Esophagus squamous epithelium (tissue), 5 donors: ENCODE measurements at regions not wholly inside any gene's neighbourhood (a gene's known extent, or its start where the extent isn't known, plus 50 kb on each side); places are given as distances from the start of the nearest gene placed in this dataset.

ENCODE experiments used
- DNase-seq: peaks from one replicate; lab custom pipeline; 2025; lab: John Stamatoyannopoulos, UW
- H3K27ac ChIP-seq, 4 donors: fragments of 200-600 bp; sonication (generic); one replicate each; pipeline ENCODE4 v1.5.1; 2016 to 2019; ENCODE audit warnings: mild to moderate bottlenecking in 1 of 4
- H3K27me3 ChIP-seq, 4 donors: fragments of 200-600 bp; sonication (generic); 1 replicate in 3 of 4; 2 replicates in 1 of 4; pipeline versions ENCODE4 v1.5.1 to v1.6.0; 2017 to 2021; ENCODE audit warnings: antibody characterized with exemption in 1 of 4
- H3K36me3 ChIP-seq, 3 donors: fragments of 200-600 bp; sonication (generic); one replicate each; pipeline ENCODE4 v1.5.1; 2016 to 2019
- H3K4me1 ChIP-seq, 3 donors: fragments of 200-600 bp; sonication (generic); one replicate each; pipeline ENCODE4 v1.5.1; 2017 to 2019
- H3K4me3 ChIP-seq, 4 donors: fragments of 200-600 bp; sonication (generic); 1 replicate in 3 of 4; 2 replicates in 1 of 4; pipeline ENCODE4 v1.5.1; 2016 to 2019; ENCODE audit warnings: mild to moderate bottlenecking in 2 of 4, moderate library complexity in 1 of 4
- H3K9me3 ChIP-seq, 3 donors: fragments of 200-600 bp; sonication (generic); one replicate each; pipeline ENCODE4 v1.5.1; 2016 to 2019
- CTCF ChIP-seq, 6 experiments: fragments of 450-650 bp in 4 of 6; fragments of 200-600 bp in 2 of 6; sonication (generic) in 2 of 6; IDR thresholded peaks; one replicate each; pipeline ENCODE4 v1.5.1; 2016 to 2019; ENCODE audit warnings: antibody characterized with exemption in 6 of 6, mild to moderate bottlenecking in 4 of 6, moderate library complexity in 4 of 6
- POLR2A ChIP-seq, 4 donors: fragments of 450-650 bp; IDR thresholded peaks; one replicate each; pipeline ENCODE4 v1.6.1; 2017; ENCODE audit warnings: antibody characterized with exemption in 4 of 4, mild to moderate bottlenecking in 4 of 4, moderate library complexity in 3 of 4
- WGBS, 2 donors: methylation state at CpG; one replicate each; pipeline ENCODE4 v1.1.5; 2018; 5-methylcytosine and 5-hydroxymethylcytosine counted together
- intact Hi-C: fragments of 100-400 bp; cut with DNase I; formaldehyde crosslinking; loops from one replicate; pipeline ENCODE4 v1.15.0; 2022
- donor health status: DM: yes; HTN: yes; CAD: no.

DNA sequence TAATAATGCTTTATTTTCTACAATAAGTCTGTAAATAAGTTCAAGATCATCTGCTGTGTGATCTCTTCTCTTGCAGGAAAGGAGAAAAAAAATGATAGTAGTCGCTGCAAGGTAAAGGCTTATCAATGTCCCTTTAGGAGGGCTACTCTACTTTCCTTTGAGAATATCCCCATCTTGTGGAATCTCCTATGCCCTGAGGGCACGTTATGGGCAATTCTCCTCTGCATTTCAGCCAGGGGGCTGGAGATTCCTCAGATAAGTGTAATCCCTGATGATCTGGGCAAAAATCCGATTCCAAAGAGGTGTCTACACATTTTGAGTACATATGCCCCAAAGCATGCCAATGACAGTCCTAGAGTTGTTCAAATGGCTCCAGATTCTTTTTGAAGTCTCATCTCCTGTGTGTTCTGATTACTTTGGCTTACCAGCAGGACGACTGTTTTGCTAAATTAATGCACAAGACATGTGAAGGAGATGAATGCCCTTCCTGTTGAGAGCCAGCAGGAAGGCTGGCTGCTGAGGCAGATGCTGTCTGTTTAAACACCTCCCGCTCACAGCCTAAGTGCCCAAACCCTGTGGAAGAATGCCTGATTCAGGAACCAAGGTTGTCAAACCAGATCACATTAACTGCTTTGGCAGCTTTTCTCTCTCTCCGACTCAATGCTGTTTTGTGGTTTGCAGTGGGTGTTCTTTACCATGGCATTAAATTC, 171.2 kb upstream of the COL1A2 start:
- no peak for DNase-seq
- H3K27ac ChIP-seq, result no peak overlapping the region
- H3K4me1 ChIP-seq, result peaks cover 0 to 3% (median 0%) of the 10 kb centered on the region in 3 donors
- H3K4me3 ChIP-seq, result no peak overlapping the region
- WGBS, 2 donors, result 12 to 20% methylated on average over 5 to 6 of the region's 6 CpGs
- H3K36me3 ChIP-seq, result no peaks in the 10 kb centered on the region
- no peaks in the 10 kb centered on the region for H3K9me3 ChIP-seq
- TF ChIP-seq CTCF (IDR thresholded peaks at IDR 0.05) (peak in 1 of 6 experiments; percentile 10), POLR2A (IDR thresholded peaks at IDR 0.05) (no peak)
- no peaks in the 10 kb centered on the region for H3K27me3 ChIP-seq
- intact Hi-C loops, result no loop called here

DNA sequence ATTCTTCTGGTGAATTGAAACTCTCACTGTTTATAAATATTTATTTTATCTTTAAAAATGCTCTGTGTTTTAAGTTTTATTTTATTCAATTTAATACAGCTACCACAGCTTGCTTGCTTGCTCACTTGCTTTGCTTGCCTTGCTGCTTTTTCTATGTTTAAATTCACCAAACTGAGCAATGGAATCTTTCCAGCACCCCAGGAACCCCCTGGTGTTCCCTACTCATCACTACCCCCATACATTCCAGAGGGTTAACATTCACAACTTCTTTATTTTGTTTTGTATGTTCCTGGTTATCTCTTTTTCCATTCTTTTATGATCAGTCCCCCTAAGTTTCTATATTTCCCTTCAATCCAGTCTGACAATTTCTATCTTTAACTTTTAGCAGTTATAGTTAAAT, 166.5 kb upstream of the COL1A2 start:
- no peak overlapping the region for H3K4me3 ChIP-seq
- TF ChIP-seq POLR2A (IDR thresholded peaks at IDR 0.05) (no peak), CTCF (IDR thresholded peaks at IDR 0.05) (no peak)
- peaks cover 0 to 3% (median 0%) of the 10 kb centered on the region in 3 donors for H3K4me1 ChIP-seq
- no peaks in the 10 kb centered on the region for H3K9me3 ChIP-seq
- no peaks in the 10 kb centered on the region for H3K27me3 ChIP-seq
- no peak for DNase-seq
- intact Hi-C loops, result no loop called here
- no peak overlapping the region for H3K27ac ChIP-seq
- no peaks in the 10 kb centered on the region for H3K36me3 ChIP-seq

DNA sequence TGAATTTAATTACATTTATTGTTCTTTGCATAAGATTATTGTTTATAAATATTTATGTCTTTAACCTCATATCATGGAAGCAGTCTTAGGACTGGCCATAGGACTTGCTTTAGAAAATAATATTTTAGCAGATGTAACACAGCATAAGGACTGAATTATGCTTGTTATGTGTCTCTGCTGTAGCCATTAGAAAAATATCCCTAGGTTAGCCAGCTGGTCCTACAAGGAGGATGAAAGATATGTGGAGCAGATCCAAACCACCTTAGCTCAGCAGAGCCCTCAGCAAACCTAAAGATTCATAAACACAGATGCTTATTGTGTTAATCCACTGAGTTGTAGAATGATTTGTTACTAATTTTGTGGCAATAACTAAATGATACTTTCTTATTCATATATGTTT, 166.0 kb upstream of the COL1A2 start:
- Histone ChIP-seq H3K27ac (no peak overlapping the region), H3K36me3 (no peaks in the 10 kb centered on the region), H3K4me3 (no peak overlapping the region), H3K9me3 (no peaks in the 10 kb centered on the region), H3K4me1 (peaks cover 0 to 1% (median 0%) of the 10 kb centered on the region in 3 donors), H3K27me3 (no peaks in the 10 kb centered on the region)
- no peak for DNase-seq
- no peak for TF ChIP-seq POLR2A (IDR thresholded peaks at IDR 0.05)
- TF ChIP-seq CTCF (IDR thresholded peaks at IDR 0.05), result no peak
- intact Hi-C loops, result no loop called here

- H3K9me3 ChIP-seq, result no peaks in the 10 kb centered on the region
- TF ChIP-seq POLR2A (IDR thresholded peaks at IDR 0.05) (no peak), CTCF (IDR thresholded peaks at IDR 0.05) (no peak)
- intact Hi-C loops, result no loop called here
- no peaks in the 10 kb centered on the region for H3K36me3 ChIP-seq
- WGBS, 2 donors, result 38 to 41% methylated on average over 2 of the region's 2 CpGs
- no peak overlapping the region for H3K27ac ChIP-seq
- no peaks in the 10 kb centered on the region for H3K27me3 ChIP-seq
- H3K4me3 ChIP-seq, result no peak overlapping the region
- DNase-seq, result no peak
- no peaks in the 10 kb centered on the region for H3K4me1 ChIP-seq
Observed at GRCh38 chr7:94231305-94231704, 163.4 kb upstream of the COL1A2 start.

GRCh38 chr7:94236960-94237359, 157.7 kb upstream of the COL1A2 start:
- 53 to 63% methylated on average over 2 of the region's 2 CpGs for WGBS, 2 donors
- intact Hi-C loops, result no loop called here
- no peaks in the 10 kb centered on the region for H3K36me3 ChIP-seq
- no peaks in the 10 kb centered on the region for H3K27me3 ChIP-seq
- no peak overlapping the region for H3K27ac ChIP-seq
- DNase-seq, result no peak
- no peak for TF ChIP-seq CTCF (IDR thresholded peaks at IDR 0.05)
- TF ChIP-seq POLR2A (IDR thresholded peaks at IDR 0.05), result no peak
- H3K4me3 ChIP-seq, result no peak overlapping the region
- H3K9me3 ChIP-seq, result no peaks in the 10 kb centered on the region
- H3K4me1 ChIP-seq, result no peaks in the 10 kb centered on the region
